Endothelial cell of umbilical vein (primary cell): ENCODE measurements at regions not wholly inside any gene's neighbourhood (a gene's known extent, or its start where the extent isn't known, plus 50 kb on each side); places are given as distances from the start of the nearest gene placed in this dataset.

Experiments used
- CTCF ChIP-seq, 2 donors: IDR thresholded peaks; 1 replicate in 1 of 2; 2 replicates in 1 of 2; pipeline ENCODE4 v1.5.1; 2011; ENCODE audit warnings: low read length in 2 of 2, mild to moderate bottlenecking in 2 of 2, moderate library complexity in 2 of 2, control low read depth in 1 of 2, inconsistent platforms in 1 of 2, low read depth in 1 of 2; ENCODE audit not compliant: insufficient read depth in 1 of 2; ENCODE audit errors: extremely low read depth in 1 of 2
- POLR2AphosphoS5 ChIP-seq: IDR thresholded peaks from 2 replicates; pipeline ENCODE4 v1.6.1; 2012; ENCODE audit warnings: low read depth, mild to moderate bottlenecking, control low read depth, low read length, moderate library complexity; ENCODE audit not compliant: insufficient read depth
- TF ChIP-seq, protein P1 (sequence below): IDR thresholded peaks from 2 replicates; pipeline ENCODE4 v1.6.1; 2011; ENCODE audit not compliant: insufficient read depth, insufficient read length

GRCh38 chr15:69943637-69944036, 154.1 kb downstream of the TLE3 start:
- TF ChIP-seq CTCF (IDR thresholded peaks at IDR 0.05; ENCODE audit: extremely low read depth in 1 of 2, insufficient read depth in 1 of 2, low read depth in 1 of 2, low read length in 2 of 2) (no peak), POLR2AphosphoS5 (no peak)
- TF ChIP-seq, protein P1, sequence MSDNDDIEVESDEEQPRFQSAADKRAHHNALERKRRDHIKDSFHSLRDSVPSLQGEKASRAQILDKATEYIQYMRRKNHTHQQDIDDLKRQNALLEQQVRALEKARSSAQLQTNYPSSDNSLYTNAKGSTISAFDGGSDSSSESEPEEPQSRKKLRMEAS: no peak
